ENCODE measurements at regions not wholly inside any gene's neighbourhood (a gene's known extent, or its start where the extent isn't known, plus 50 kb on each side); places are given as distances from the start of the nearest gene placed in this dataset.

DNA sequence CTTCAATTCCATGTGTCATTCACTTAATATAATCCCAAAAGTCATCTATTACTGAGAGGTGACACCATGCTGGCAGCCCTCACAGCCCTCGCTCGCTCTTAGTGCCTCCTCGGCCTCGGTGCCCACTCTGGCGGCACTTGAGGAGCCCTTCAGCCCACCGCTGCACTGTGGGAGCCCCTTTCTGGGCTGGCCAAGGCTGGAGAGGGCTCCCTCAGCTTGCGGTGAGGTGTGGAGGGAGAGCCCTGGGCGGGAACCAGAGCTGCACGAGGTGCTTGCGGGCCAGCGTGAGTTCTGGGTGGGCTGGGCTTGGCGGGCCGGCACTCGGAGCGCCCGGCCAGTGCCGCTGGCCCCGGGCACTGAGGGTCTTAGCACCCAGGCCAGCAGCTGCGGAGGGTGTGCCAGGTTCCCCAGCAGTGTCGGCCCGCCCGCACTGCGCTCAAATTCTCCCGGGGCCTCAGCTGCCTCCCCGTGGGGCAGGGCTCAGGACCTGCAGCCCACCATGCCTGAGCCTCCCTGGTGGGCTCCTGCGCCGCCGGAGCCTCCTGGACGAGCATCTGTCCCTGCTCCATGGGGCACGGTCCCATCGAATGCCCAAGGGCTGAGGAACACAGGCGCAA lies 374.1 kb downstream of the ELAVL2 start:
- TF ChIP-seq, protein P1, sequence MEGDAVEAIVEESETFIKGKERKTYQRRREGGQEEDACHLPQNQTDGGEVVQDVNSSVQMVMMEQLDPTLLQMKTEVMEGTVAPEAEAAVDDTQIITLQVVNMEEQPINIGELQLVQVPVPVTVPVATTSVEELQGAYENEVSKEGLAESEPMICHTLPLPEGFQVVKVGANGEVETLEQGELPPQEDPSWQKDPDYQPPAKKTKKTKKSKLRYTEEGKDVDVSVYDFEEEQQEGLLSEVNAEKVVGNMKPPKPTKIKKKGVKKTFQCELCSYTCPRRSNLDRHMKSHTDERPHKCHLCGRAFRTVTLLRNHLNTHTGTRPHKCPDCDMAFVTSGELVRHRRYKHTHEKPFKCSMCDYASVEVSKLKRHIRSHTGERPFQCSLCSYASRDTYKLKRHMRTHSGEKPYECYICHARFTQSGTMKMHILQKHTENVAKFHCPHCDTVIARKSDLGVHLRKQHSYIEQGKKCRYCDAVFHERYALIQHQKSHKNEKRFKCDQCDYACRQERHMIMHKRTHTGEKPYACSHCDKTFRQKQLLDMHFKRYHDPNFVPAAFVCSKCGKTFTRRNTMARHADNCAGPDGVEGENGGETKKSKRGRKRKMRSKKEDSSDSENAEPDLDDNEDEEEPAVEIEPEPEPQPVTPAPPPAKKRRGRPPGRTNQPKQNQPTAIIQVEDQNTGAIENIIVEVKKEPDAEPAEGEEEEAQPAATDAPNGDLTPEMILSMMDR (IDR thresholded peaks at IDR 0.05), result no peak
- no peak for TF ChIP-seq POLR2A (IDR thresholded peaks at IDR 0.05)

Data from tibial nerve (tissue), 3 donors.